GM18520 (cell line): ENCODE measurements at regions not wholly inside any gene's neighbourhood (a gene's known extent, or its start where the extent isn't known, plus 50 kb on each side); places are given as distances from the start of the nearest gene placed in this dataset.
"Not testable (repeated sequence)": the region's sequence is repeated elsewhere in the genome, so short reads cannot be mapped to it uniquely, and the experiment has no call there.

ENCODE experiments used
- ATAC-seq: cut with Tn5 transposase; IDR thresholded peaks from one replicate; pipeline ENCODE4 v1.9.1; 2021; ENCODE audit not compliant: unreplicated experiment

DNA sequence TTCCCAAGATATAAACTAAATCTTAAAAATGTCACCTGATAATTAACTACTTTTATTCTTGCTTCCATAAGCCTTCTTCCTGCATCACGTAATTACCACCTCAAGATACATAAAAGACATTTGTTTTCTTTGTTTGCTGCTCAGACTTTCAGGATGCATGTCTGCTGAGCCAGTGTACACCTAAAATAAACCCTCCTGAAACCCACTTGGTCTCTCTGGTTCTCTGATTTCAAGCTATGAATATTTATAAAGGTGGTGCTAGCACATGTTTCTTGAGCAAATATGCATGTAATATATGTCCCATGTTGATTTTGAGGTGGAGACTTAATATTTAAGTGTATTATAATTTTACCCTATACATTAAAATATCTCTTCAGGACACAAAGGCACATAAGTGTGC, 1627.7 kb upstream of the CDH9 start:
- no peak for ATAC-seq

DNA sequence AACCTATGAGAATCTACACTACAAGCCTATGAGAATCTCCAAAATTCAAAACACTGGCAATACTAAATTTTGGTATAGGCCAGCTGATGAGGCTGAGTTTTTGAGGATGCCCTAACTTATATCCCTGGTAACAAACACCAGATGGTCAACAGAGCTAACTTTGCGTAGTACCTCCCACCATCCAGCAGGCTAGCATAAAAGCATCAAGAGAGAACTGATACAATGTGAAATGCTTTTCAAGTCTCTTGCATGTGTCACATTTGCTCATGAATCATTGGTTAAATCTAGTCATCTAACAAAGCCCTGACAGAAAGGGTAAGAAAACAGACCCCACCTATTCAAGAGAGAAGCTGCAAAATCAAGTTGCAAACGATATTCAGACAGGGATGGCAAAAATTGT, 1609.7 kb upstream of the CDH9 start:
- no peak for ATAC-seq

DNA sequence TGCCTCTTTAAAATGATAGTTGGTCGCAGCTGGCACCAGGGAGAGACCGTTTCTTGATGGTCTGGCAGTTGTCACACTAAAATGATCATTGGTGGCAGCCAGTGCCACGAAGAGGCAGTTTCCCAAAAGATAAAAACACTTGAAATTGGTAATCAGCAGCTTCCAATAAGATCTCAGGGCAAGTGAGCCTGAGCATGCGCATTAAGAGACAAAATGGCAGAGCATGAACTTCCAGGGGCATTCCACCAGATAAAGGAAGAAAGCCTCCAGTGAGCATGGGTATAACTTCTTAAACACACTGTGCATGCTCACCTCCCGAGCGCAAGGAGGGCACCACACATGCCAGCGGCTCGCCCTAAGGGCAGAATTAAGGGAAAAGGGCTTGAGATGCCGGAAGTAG, 1594.2 kb upstream of the CDH9 start:
- no peak for ATAC-seq

DNA sequence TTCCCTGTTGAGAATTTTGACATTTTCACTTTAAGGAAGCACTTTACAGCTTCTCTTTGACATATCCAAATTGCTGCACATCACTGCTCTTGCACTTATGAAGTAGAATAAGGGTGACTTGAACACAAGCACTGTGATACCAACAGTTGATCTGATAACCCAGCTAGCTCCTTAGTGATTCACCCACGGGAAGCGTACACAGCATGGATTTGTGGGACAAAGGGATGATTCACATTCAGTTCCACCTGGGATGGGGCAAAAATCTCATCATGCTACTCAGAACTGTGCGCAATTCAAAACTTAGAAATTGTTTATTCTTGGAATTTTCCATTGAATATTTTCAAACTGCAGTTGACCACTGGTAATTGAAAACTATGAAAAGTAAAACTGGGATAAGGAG, 1565.5 kb upstream of the CDH9 start:
- ATAC-seq, result no peak

DNA sequence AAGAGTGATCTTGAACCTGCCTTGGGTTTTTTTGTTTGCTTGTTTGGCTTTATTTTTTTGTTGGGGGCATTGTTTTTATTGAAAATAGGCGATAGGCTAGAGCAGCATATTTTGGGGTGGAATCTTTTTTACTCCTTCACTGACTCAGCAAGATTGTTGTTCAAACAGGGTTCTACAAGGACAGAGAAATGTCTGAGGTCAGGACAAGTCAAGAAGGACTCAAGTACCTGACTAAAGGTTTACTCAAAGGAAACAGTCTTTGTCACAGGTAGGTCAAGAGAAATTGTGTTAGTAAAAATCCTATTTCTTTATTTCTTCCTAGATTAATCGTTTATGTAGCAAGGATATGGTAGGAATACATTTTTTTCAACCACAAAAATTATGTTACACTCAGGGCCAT, 1564.0 kb upstream of the CDH9 start:
- ATAC-seq, result no peak

DNA sequence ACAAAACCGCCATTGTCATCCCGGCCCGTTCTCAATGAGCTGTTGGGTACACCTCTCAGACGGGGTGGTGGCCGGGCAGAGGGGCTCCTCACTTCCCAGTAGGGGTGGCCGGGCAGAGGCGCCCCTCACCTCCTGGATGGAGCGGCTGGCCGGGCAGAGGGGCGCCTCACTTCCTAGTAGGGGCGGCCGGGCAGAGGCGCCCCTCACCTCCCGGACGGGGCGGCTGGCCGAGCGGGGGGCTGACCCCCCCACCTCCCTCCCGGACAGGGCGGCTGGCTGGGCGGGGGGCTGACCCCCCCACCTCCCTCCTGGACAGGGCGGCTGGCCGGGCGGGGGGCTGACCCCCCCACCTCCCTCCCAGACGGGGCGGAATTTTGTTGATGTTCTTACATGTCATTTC, 1558.3 kb upstream of the CDH9 start:
- ATAC-seq, result not testable (repeated sequence)

DNA sequence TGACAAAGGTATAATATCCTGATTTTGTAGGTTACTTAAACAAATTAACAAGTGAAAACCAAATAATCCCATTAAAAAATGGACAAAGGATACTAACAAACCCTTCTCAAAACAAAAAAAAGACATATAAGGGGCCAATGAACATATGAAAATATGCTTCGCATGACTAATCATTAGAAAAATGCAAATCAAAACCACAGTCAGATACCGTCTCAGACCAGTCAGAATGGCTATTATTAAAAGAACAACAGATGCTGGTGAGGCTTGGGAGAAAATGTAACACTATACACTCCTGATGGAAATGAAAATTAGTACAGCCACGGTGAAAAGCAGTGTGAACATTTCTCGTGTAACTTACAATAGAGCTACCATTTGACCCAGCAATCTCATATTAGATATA, 1542.2 kb upstream of the CDH9 start:
- no peak for ATAC-seq

DNA sequence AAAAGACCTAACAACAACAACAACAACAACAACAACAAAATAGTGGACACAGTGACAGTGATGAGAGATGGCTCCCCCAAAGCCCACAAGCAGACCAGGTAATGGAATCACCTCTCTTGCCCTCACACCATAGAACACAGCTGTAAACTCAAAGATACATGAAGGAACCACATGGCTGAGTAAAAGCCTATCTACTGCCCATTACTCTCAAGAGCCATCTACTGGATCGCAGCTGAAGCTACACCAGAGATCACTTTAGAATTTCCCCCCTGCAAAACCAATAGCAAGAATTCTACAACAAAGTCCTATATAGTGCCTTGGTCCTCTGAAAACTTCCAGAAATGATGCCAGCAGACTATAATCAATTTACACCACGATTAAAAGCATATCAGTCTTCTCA, 1537.6 kb upstream of the CDH9 start:
- ATAC-seq, result no peak

DNA sequence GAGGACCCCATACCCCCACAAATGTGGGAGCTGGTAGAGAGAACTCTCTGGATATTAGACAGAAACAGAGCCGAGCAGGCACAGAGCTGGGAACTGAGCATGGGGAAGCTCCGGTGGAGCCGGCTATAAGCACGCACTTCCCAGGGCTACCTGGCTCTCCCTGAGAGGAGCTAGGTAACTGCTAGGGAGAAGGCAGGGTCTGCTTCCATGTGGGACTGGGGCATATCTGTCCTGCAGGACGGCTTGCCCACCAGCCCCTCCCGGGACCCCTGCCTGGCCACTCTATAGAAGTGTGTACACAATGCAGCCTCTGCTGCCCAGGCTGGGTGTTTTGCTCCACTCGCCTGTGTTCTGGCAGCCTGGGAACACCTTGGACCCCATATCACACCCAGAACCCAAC, 1537.0 kb upstream of the CDH9 start:
- no peak for ATAC-seq

DNA sequence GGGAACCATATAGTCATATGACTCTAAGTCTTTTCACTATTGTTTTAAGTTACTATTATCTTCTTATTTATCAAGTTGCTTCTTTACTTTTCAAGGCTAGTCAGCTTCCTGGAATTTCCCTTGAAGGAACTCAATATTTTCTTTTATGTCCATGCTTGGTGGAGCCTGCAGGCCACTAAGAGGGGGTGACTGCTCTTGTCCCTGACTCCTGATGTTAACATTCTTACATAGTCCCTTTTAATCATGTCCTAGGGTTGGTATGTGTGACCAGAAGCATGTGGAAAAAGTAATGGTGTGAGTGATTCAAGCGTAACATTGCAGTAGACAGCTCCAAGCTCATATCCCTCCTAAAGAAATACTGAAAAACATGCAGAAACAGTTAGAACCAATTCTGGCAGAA, 1536.2 kb upstream of the CDH9 start:
- ATAC-seq, result no peak

DNA sequence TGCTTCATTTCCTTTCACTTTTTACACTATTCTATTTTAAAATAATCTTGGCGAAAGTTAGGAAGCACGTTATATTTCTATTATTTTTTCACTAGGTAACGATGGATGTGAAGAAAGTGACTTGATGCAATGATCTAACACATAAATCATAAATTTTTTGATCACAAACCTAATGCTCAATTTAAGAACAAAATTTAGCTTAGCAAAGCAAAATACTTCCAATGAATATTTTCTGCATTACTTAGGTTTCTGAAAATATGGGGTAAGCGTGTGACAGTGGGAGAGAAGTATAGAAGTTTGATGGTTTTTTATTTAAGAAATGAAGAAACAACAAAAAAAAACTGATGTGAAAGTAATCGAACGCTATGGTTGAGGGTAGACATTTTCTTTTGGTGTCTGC, 1528.7 kb upstream of the CDH9 start:
- no peak for ATAC-seq

DNA sequence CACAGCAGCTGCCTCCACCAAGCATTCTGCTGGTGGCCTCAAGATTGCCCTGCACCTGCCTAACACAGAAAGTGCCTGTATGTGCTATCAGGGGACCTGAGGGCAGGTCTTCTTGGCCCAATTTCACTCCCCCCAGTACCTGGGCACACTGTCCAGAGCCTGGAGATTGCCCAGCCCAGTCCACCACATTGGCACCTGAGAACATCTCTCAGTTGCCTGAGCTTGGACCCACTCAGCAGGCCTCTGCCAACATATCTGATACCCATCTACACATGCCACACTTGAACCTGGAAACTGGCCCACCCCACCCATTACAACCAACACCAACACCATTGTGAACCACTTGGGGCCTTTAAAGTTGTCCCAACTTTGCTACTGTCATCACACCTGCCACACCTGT, 1523.1 kb upstream of the CDH9 start:
- no peak for ATAC-seq

DNA sequence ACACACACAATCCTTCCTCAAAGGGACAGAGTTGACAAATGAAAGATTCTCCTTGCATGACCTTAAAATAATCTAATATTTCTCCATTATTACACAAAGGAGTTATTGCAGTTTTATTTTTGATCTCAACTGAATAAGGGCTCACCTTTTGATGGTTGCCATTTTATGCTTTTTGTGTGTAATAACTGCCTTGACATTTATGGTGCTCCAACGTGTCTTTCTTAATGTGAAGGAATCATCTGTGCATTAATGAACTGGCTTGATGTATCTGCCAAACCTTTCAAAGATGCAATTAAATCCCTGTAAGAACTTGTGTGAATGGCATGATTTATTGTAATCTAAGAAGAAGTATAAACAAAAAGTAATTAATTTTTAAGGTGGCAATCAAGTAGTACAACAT, 1519.8 kb upstream of the CDH9 start:
- no peak for ATAC-seq

DNA sequence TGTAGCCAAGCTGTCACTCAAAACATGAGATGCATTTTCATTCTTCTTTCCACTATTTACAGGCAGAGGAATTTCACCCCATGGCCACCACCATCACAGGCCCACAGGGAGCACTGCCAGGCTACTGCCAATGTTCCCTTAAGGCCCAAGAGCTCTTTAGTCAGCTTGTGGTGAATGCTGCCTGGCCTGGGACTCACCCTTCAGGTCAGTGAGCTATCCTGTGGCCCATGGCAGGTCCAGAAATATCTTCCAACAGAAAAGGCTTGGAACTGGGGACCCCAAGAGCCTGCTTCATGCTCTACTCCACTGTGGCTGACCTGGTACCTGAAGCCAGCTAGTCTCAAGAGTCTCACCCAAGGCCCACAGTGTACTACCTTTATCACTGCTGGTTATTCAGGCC, 1518.7 kb upstream of the CDH9 start:
- ATAC-seq, result no peak

DNA sequence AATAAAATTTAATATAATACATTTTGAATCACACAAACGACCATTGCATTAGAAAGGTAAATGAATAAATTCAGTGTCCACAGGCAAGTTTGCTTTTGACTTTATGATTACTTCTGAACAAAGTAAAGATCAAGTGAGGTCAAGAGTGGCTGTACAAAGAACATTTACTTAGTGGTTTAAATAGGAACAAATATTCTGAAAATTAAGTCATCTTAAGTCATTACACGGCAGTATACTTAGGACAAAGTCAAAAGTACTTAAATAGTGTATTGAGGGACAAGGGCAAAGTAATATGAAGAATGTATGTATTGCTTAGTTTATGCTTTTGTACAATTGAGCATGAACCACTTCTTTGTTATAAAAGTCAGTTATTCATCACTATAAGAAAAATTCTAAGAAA, 1511.2 kb upstream of the CDH9 start:
- ATAC-seq, result no peak

DNA sequence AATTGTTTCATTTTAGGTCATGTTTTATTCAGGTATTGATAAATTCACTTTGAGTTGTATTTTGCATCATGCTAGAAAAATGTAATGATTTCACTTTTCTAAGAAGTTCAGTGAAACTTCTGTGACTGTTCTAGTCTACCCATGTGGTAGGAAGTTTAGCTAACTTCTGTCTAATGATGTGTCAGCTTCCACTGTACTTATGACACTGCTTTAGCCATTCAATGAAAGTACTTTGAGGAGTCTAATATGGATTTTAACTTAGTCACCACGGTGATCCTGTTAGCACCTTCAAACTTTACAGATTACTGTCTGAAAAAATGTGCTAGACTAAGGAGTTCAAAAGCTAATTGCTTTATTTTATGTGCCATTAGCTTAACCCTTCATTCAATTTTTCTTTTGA, 1510.5 kb upstream of the CDH9 start:
- no peak for ATAC-seq

DNA sequence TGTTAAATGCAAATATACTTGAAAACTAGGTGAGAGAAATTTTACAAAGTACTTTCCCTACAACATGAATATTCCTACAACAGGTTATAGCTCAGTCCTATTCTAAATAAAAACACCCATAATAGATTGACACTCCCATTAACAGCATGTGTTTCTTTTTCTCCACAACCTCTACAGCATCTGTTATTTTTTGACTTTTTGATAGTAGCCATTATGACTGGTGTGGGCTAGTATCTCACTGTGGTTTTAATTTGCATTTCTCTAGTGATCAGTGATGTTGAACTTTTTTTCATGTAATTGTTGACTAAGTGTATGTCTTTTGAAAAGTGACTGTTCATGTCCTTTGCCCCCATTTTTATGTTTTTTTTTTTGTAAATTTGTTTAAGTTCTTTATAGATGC, 1506.1 kb upstream of the CDH9 start:
- ATAC-seq, result no peak

DNA sequence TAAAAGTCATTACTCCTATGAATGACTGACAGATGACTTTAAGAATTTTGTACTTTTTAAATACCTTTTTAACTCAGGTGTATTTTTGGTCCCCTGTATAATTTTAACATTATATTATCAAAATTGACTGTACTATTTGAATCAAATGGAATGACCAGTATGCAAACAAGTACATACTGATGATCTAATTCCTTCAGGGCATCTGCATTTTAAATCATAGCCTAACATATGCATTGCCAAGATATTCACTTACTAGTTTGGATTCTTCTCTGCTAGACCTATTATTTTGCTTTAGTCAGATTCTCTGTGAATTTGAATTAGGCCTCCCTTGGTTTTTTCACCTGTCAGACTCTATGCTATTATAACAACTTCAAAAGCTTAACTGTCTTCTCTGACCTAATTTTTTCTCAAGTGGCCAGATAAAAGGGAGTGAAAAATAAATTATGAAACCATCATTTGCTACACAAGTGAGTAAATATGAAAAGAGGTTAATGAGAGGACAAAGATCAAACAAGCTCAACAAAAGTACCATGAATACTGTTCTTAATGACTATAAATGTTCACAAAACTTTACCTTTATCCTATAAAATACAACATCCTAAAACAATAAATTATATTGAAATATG, 1505.2 kb upstream of the CDH9 start:
- ATAC-seq, result no peak

DNA sequence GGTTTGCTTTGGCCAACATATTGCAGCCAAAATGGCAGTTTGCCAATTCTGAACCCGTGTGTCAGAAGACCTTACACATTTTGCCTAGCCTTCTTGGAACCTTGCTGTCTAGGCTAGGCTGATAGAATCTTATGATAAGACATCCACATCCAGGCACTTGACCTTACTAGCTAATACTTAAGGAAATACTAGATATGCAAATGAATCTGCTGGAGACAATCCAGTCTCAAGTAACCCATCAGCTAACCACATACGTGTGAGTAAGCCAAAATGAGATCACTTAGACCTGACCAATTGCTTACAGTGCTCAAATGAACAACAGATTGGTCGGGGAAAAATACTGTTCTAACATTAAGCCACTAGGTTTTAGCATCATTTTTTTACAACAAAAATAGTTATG, 1504.6 kb upstream of the CDH9 start:
- ATAC-seq, result no peak

DNA sequence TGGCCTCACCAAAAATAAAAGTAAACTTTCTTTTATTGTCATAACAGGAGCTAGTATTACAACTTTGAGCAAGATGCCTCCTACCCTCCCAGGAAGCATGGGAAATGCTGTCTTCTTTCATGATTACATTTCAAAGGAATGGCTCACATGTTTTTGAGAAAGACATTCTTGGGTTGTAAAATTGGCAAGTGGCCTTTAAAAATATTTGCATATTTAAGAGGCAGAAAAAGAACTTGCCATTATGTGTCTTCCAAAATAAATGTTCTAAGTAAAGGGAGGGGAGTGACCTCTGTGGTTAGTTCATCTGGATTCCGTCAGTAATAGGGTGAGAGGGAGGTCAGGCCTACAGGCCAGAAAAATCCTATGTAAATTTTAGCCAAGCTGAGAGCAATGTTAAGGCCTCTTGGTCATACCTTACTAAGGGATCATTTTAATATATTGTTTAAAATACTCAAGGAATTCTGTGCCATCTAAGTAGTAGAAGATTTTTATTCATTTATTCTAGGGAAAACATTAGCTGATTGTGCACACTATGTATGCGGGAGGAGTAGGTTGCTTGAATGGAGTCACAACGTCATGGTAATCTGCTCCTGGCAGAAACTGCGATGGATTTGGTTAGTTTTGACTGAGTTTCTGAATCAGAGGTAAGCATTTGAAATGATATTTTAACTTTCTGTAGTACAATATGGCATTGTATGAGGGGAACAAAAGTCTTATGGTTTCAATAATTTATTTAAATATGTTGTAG, 1485.7 kb upstream of the CDH9 start:
- ATAC-seq, result no peak

DNA sequence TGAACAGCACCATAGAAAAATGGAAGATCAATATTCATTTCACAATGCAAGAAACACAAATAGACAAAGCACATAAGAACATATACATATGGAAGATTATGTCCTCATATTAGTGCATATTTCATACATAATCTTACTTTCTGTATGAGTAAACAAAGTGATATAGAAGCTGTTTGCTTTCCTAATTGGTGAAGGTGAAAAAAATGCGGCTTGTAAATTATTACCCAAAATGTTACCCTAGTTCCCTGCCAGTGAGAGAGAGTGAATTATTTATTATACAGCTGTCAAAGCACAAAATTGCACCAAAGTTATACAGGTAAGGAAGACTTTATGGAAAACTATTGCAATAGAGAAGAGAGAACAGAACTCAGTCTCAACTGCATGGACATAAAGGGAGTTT, 1485.0 kb upstream of the CDH9 start:
- ATAC-seq, result no peak

DNA sequence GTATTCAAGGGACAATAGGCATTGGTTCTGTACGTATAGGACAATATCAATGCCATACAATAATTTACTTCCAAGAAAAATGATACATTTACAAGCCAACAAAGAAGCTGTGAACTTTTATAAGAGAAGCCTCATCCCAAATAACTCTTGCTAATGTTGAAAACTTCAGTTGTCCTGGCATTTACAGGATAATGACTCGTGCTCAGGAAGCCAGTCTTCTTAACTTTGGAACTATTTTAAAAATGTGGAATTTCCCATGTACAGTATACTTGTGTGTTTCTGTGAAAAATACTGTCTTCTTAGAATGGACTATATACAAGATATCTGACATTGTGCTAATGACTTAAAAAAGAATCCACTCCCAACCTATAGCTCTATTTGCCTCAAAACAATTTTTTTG, 1479.3 kb upstream of the CDH9 start:
- no peak for ATAC-seq

DNA sequence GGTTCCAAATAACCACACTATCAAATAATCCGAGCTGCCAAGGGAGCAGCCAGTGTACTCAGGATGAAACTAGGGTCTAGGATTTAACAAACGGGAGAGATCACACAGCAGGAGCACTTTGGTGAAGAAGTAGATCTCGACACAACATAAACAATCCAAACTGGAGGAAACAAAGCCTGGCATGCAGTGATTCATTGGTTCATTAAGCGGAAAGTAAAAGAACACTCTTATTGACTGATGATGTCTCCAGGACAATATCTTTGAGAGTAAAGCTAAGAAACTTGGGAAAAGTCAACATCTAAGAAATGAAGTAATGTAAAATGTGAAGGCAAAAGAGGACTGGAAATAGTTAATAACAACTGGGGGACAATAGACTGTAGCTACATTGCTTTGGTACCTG, 1478.3 kb upstream of the CDH9 start:
- no peak for ATAC-seq
